Smooth muscle cell (in vitro differentiated cells): ENCODE measurements at regions not wholly inside any gene's neighbourhood (a gene's known extent, or its start where the extent isn't known, plus 50 kb on each side); places are given as distances from the start of the nearest gene placed in this dataset.

ENCODE experiments used
- DNase-seq: peaks from one replicate; lab custom pipeline; 2025; ENCODE audit not compliant: unreplicated experiment; lab: John Stamatoyannopoulos, UW
- H2AFZ ChIP-seq: fragments of 200-600 bp; sonication (generic); 2 replicates; pipeline ENCODE4 v1.6.0; 2016; ENCODE audit warnings: antibody characterized with exemption, low read depth, mild to moderate bottlenecking
- H3F3A ChIP-seq: fragments of 200-600 bp; sonication (generic); 2 replicates; pipeline ENCODE4 v1.6.0; 2017; ENCODE audit warnings: antibody characterized with exemption, low read depth
- H3K27ac ChIP-seq: fragments of 200-600 bp; sonication (generic); 2 replicates; pipeline ENCODE4 v1.5.1; 2016; ENCODE audit warnings: low read depth, mild to moderate bottlenecking
- H3K27me3 ChIP-seq: fragments of 200-600 bp; sonication (generic); 2 replicates; pipeline ENCODE4 v1.6.1; 2016; ENCODE audit warnings: low read depth, mild to moderate bottlenecking
- H3K36me3 ChIP-seq: fragments of 200-600 bp; sonication (generic); 2 replicates; pipeline ENCODE4 v1.5.1; 2016; ENCODE audit warnings: low read depth
- H3K4me1 ChIP-seq: fragments of 200-600 bp; sonication (generic); 2 replicates; pipeline ENCODE4 v1.5.1; 2016; ENCODE audit warnings: low read depth
- H3K4me2 ChIP-seq: fragments of 200-600 bp; sonication (generic); 2 replicates; pipeline ENCODE4 v1.6.0; 2016; ENCODE audit warnings: mild to moderate bottlenecking
- H3K4me3 ChIP-seq: fragments of 200-600 bp; sonication (generic); 2 replicates; pipeline ENCODE4 v1.5.1; 2016; ENCODE audit warnings: mild to moderate bottlenecking
- H3K79me2 ChIP-seq: fragments of 200-600 bp; sonication (generic); 2 replicates; pipeline ENCODE4 v1.6.0; 2016; ENCODE audit warnings: low read depth, mild to moderate bottlenecking
- H3K9ac ChIP-seq: fragments of 200-600 bp; sonication (generic); 2 replicates; pipeline ENCODE4 v1.6.0; 2016; ENCODE audit warnings: low read depth
- H3K9me3 ChIP-seq: fragments of 200-600 bp; sonication (generic); replicated peaks from 2 replicates; pipeline ENCODE4 v1.5.1; 2016; ENCODE audit warnings: low read depth
- H4K20me1 ChIP-seq: fragments of 200-600 bp; sonication (generic); 2 replicates; pipeline ENCODE4 v1.6.0; 2016; ENCODE audit warnings: low read depth
- CTCF ChIP-seq: fragments of 200-600 bp; sonication (generic); IDR thresholded peaks from 2 replicates; pipeline ENCODE4 v1.5.1; 2017; ENCODE audit warnings: borderline replicate concordance, mild to moderate bottlenecking, antibody characterized with exemption; ENCODE audit not compliant: insufficient read depth, poor library complexity, severe bottlenecking
- WGBS: methylation state at CpG from one replicate; pipeline ENCODE4 v1.1.7; 2016; ENCODE audit warnings: low lambda C conversion rate; 5-methylcytosine and 5-hydroxymethylcytosine counted together

GRCh38 chr17:31629696-31630470 is 229.2 kb downstream of the COPRS start:
- 91% methylated on average over 8 of the region's 8 CpGs for WGBS
- Histone ChIP-seq H3K4me3 (no peak overlapping the region), H3K36me3 (no peaks in the 10 kb centered on the region), H2AFZ (no peak overlapping the region), H3F3A (no peaks in the 10 kb centered on the region), H3K4me1 (no peaks in the 10 kb centered on the region), H3K9ac (no peak overlapping the region), H3K79me2 (no peaks in the 10 kb centered on the region), H4K20me1 (no peaks in the 10 kb centered on the region), H3K4me2 (no peak overlapping the region), H3K9me3 (no peaks in the 10 kb centered on the region), H3K27ac (no peak overlapping the region), H3K27me3 (no peaks in the 10 kb centered on the region)
- DNase-seq: no peak
- no peak for TF ChIP-seq CTCF

- H3K79me2 ChIP-seq: no peaks in the 10 kb centered on the region
- no peaks in the 10 kb centered on the region for H3K36me3 ChIP-seq
- no peaks in the 10 kb centered on the region for H3K9me3 ChIP-seq
- DNase-seq: no peak
- 65% methylated on average over 1 of the region's 1 CpG for WGBS
- H3K9ac ChIP-seq: no peak overlapping the region
- TF ChIP-seq CTCF: no peak
- H3F3A ChIP-seq: no peaks in the 10 kb centered on the region
- no peak overlapping the region for H3K4me3 ChIP-seq
- H3K27me3 ChIP-seq: no peaks in the 10 kb centered on the region
- H3K4me1 ChIP-seq: no peaks in the 10 kb centered on the region
- H3K4me2 ChIP-seq: peak overlapping the region; percentile 36
- no peak overlapping the region for H2AFZ ChIP-seq
- no peak overlapping the region for H3K27ac ChIP-seq
- no peaks in the 10 kb centered on the region for H4K20me1 ChIP-seq
Observed at GRCh38 chr17:31627960-31628359, 231.1 kb downstream of the COPRS start.

GRCh38 chr17:31623990-31624389 is 232.5 kb downstream of the RAB11FIP4 start:
- no peak for TF ChIP-seq CTCF
- no peak overlapping the region for H3K4me2 ChIP-seq
- no peaks in the 10 kb centered on the region for H3K36me3 ChIP-seq
- H3K4me3 ChIP-seq: no peak overlapping the region
- WGBS: 94% methylated on average over 1 of the region's 1 CpG
- no peaks in the 10 kb centered on the region for H3K9me3 ChIP-seq
- no peaks in the 10 kb centered on the region for H3F3A ChIP-seq
- H3K27ac ChIP-seq: no peak overlapping the region
- no peaks in the 10 kb centered on the region for H3K27me3 ChIP-seq
- no peak overlapping the region for H2AFZ ChIP-seq
- H3K79me2 ChIP-seq: no peaks in the 10 kb centered on the region
- H3K9ac ChIP-seq: no peak overlapping the region
- no peaks in the 10 kb centered on the region for H3K4me1 ChIP-seq
- H4K20me1 ChIP-seq: no peaks in the 10 kb centered on the region
- no peak for DNase-seq

- Histone ChIP-seq H3K36me3 (no peaks in the 10 kb centered on the region), H3K79me2 (no peaks in the 10 kb centered on the region), H3K4me1 (no peaks in the 10 kb centered on the region), H3K27me3 (no peaks in the 10 kb centered on the region), H3K27ac (no peak overlapping the region), H3F3A (no peaks in the 10 kb centered on the region), H3K4me2 (no peak overlapping the region), H2AFZ (no peak overlapping the region), H4K20me1 (no peaks in the 10 kb centered on the region), H3K4me3 (no peak overlapping the region), H3K9ac (no peak overlapping the region), H3K9me3 (no peaks in the 10 kb centered on the region)
- DNase-seq: no peak
- no peak for TF ChIP-seq CTCF
- 91% methylated on average over 3 of the region's 3 CpGs for WGBS
Observed at GRCh38 chr17:31622500-31622899, 231.0 kb downstream of the RAB11FIP4 start.
